GM21360 (cell line): ENCODE measurements at regions not wholly inside any gene's neighbourhood (a gene's known extent, or its start where the extent isn't known, plus 50 kb on each side); places are given as distances from the start of the nearest gene placed in this dataset.
"Not testable (repeated sequence)": the region's sequence is repeated elsewhere in the genome, so short reads cannot be mapped to it uniquely, and the experiment has no call there.

ENCODE experiments used
- ATAC-seq: cut with Tn5 transposase; IDR thresholded peaks from one replicate; pipeline ENCODE4 v1.9.1; 2021; ENCODE audit warnings: mild to moderate bottlenecking, moderate library complexity; ENCODE audit not compliant: unreplicated experiment

- no peak for ATAC-seq
Observed at GRCh38 chr15:93968773-93969172, 262.6 kb upstream of the MCTP2 start.

- ATAC-seq, result no peak
Observed at GRCh38 chr15:93965304-93965908, 266.0 kb upstream of the MCTP2 start.

GRCh38 chr15:93954985-93955571 is 276.3 kb upstream of the MCTP2 start:
- no peak for ATAC-seq

GRCh38 chr15:93948726-93949125 is 282.6 kb upstream of the MCTP2 start:
- ATAC-seq, result no peak

- ATAC-seq, result no peak
Observed at GRCh38 chr15:93943586-93943985, 287.8 kb upstream of the MCTP2 start.

- ATAC-seq, result no peak
Observed at GRCh38 chr15:93942269-93942694, 289.1 kb upstream of the MCTP2 start.

- ATAC-seq, result no peak
Observed at GRCh38 chr15:93941697-93942096, 289.7 kb upstream of the MCTP2 start.

- no peak for ATAC-seq
Observed at GRCh38 chr15:93940226-93940625, 291.1 kb upstream of the MCTP2 start.

- peak; percentile 91 for ATAC-seq
Observed at GRCh38 chr15:93932164-93932776, 299.1 kb upstream of the MCTP2 start.

GRCh38 chr15:93929375-93930094 is 301.8 kb upstream of the MCTP2 start:
- no peak for ATAC-seq

- ATAC-seq, result no peak
Observed at GRCh38 chr15:93920204-93920603, 311.2 kb upstream of the MCTP2 start.

GRCh38 chr15:93918801-93919200 is 312.6 kb upstream of the MCTP2 start:
- ATAC-seq, result not testable (repeated sequence)

GRCh38 chr15:93917181-93917580 is 314.2 kb upstream of the MCTP2 start:
- ATAC-seq, result no peak

GRCh38 chr15:93913871-93914270 is 317.5 kb upstream of the MCTP2 start:
- no peak for ATAC-seq

GRCh38 chr15:93913310-93913709 is 318.1 kb upstream of the MCTP2 start:
- ATAC-seq, result peak; percentile 51

- no peak for ATAC-seq
Observed at GRCh38 chr15:93900476-93901400, 330.6 kb upstream of the MCTP2 start.

GRCh38 chr15:93899817-93900216 is 331.5 kb upstream of the MCTP2 start:
- ATAC-seq, result no peak

GRCh38 chr15:93897377-93897776 is 334.0 kb upstream of the MCTP2 start:
- ATAC-seq, result no peak

GRCh38 chr15:93895976-93896770 is 335.2 kb upstream of the MCTP2 start:
- no peak for ATAC-seq

- no peak for ATAC-seq
Observed at GRCh38 chr15:93894438-93895036, 336.8 kb upstream of the MCTP2 start.
